Stimulated activated CD8-positive, alpha-beta memory T cell treated with anti-CD3 and anti-CD28 coated beads, Interleukin-12 subunit alpha, Interleukin-12 subunit beta, amount 100 ng/mL, for 24 hours (primary cell): ENCODE measurements at regions not wholly inside any gene's neighbourhood (a gene's known extent, or its start where the extent isn't known, plus 50 kb on each side); places are given as distances from the start of the nearest gene placed in this dataset.
"Not testable (repeated sequence)": the region's sequence is repeated elsewhere in the genome, so short reads cannot be mapped to it uniquely, and the experiment has no call there.

Experiments
- DNase-seq: peaks from one replicate; pipeline ENCODE4 v3.0.0-alpha.2; 2020; ENCODE audit errors: extremely low read depth

DNA sequence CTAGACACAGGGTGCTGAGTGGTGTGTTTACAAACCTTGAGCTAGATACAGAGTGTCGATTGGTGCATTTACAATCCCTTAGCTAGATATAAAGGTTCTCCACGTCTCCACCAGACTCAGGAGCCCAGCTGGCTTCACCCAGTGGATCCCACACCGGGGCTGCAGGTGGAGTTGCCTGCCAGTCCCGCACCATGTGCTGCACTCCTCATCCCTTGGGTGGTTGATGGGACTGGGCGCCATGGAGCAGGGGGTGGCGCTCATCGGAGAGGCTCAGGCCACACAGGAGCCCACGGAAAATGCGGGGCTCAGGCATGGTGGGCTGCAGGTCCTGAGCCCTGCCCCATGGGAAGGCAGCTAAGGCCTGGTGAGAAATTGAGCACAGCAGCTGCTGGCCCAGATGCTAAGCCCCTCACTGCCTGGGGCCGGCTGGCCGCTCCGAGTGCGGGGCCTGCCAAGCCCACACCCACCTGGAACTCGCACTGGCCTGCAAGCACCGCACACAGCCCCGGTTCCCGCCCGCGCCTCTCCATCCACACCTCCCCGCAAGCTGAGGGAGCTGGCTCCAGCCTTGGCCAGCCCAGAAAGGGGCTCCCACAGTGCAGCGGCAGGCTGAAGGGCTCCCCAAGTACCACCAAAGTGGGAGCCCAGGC is 418.4 kb downstream of the KIF20B start:
- not testable (repeated sequence) for DNase-seq

DNA sequence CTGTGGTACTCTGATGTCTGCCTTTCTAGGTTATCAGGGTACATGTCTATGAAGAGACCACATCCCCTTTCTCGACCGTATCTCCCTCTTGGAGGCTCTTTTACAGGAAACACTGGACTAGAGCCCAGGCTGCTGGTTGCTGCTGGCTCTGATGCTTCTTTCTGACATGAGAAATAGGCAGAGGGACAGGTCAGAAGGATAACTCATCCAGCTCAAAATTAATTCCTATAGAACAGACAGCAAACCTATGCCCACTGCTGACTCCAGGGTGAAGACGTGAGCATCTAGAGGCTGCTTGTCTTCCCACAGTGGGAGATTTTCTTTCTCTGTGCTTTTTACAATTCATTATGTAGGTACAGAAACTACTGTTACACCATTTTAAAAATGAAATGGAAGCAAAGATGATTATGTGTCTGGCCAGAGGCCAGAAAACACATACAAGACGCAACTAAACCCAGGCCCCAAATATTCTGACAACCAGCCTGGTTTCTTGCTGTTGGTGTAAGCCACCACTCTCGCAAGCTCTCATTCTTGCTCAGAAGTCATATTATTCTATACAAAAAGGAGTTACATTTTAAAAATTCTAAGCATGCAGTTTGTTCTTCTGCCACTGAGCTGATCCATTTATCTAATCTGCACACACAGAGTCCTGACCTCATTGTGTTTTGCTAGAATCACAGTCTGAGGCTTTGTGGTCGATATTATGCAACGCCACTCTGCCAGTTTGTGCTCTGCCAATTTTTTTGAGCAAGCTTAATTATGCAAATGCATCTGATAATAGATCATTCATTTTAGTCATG is 424.3 kb downstream of the KIF20B start:
- DNase-seq, result no peak

DNA sequence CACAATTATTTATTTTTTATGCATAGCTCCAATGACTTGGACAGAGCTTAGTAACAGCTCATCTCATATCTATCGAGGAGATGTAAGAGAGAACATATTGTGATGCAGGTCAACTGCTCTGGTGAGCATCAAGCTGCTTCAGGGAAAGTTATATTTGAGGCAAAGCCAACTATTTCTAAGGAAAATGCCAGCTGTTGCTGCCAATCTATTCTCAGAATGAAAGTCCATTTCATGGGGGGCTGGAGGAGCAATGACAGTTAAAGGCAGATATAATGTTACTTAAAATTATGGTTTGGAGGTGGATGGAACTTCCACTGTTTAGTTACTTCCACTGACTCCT is 424.8 kb downstream of the KIF20B start:
- no peak for DNase-seq

- no peak for DNase-seq
Measured at GRCh38 chr10:90130321-90131086, 429.1 kb downstream of the KIF20B start.

- DNase-seq, result no peak
Measured at GRCh38 chr10:90133606-90134005, 432.2 kb downstream of the KIF20B start.

DNA sequence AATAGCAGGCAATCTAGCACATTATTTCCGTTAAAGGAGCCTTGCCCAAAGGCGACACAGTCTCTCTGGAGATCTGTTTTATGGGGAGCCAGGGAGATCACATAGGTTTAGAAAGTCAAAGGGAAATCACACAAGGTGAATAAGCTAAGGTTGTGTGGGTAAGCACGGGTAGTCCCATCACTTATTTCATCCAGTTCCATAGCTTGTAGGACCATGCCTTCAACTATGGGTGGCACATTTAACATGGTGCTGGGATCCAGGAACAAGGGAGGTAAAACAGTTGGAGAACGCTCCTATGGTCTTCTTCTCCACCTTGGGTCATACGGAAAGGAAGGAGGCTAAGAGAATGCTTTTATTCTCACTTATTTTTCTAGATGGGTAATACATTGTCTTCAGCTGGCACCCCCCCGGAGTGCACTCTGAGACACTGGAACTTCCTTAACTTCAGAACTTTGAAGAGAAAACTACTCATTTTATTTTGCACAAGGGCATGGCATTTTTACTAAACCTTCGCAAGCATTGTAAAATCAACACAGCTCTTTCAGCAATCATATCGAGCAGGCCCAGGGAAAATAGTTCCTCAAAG is 435.4 kb downstream of the KIF20B start:
- DNase-seq, result no peak

GRCh38 chr10:90138844-90139243 is 437.5 kb downstream of the KIF20B start:
- DNase-seq, result no peak

DNA sequence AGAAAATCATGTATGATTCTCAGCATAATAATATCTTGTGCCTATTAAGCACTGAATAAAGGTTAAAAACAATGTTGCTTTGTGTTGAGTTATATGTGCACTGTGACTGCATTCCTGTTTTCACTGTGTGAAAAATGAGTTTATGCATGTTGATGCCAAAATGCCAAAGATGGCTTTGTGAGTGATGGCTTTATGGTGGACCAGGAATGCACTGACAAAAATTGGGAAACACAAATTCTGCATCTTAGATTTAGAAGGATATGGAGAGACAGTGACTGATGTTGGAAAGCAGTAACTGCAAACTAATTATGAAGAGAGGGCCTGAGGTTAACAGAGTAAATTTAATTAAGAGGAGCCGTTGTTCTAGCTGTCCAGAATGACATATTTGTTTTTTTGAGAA is 440.4 kb downstream of the KIF20B start:
- DNase-seq, result no peak

DNA sequence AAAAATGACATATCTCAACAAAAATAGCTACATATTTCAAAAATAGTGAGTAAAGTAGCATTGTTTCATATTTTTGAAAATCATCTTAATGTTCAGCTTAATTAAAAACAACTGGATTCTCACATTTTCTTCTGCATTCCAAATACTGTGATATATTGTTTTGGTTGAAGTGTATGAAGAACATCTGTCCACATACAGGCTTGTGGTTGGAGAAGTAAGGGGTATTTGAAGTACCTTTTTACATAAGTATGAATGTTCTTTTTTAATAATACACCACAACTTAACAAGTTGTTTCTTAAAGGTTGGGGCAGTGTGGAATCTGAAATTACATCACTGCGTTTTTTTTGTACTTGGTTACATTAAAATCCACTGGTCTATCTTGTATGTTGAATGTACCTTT is 442.5 kb downstream of the KIF20B start:
- DNase-seq, result no peak

- DNase-seq, result no peak
Measured at GRCh38 chr10:90148116-90148855, 446.9 kb downstream of the KIF20B start.

- DNase-seq, result no peak
Measured at GRCh38 chr10:90149563-90149962, 448.2 kb downstream of the KIF20B start.

- DNase-seq, result no peak
Measured at GRCh38 chr10:90162271-90162853, 461.0 kb downstream of the KIF20B start.

- no peak for DNase-seq
Measured at GRCh38 chr10:90167174-90168064, 466.0 kb downstream of the KIF20B start.

DNA sequence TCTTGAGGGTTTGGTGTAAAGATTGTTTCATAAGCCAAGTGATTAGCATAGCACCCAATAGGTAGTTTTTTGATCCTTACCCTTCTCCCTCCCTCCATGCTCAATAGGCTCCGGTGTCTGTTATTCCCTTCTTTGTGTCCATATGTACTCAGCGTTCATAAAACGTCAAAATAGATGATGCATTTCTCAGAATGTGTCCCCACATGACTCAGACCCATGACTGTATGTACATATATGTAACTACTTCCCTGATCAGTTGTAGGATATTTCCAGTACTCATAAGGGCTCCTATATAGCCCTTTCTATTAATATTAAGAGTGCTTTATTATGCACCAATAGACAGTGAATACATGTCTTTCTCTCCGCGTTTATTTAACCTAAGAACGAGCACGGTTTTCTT is 466.9 kb downstream of the KIF20B start:
- no peak for DNase-seq

- no peak for DNase-seq
Measured at GRCh38 chr10:90171014-90171722, 469.8 kb downstream of the KIF20B start.

DNA sequence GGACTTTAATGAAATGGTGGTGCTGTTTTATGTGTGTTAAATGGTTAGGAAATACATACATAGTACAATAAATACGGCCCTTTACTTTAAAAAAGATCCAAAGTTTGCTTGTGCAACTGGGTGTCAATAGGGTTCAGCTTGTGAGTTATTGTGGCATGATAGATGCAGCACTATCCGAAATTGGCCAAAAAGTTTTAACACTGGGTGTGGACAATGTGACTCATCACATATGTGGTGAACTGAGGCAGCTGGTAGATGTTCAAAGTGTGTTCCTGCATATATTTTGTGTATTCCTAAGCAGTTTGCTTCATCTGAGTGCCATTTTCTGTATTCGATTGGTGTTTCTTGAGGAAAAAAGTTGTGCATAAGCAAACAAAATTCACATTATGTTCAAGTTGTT is 473.1 kb downstream of the KIF20B start:
- DNase-seq, result no peak

- DNase-seq, result no peak
Measured at GRCh38 chr10:90175161-90175681, 473.8 kb downstream of the KIF20B start.

DNA sequence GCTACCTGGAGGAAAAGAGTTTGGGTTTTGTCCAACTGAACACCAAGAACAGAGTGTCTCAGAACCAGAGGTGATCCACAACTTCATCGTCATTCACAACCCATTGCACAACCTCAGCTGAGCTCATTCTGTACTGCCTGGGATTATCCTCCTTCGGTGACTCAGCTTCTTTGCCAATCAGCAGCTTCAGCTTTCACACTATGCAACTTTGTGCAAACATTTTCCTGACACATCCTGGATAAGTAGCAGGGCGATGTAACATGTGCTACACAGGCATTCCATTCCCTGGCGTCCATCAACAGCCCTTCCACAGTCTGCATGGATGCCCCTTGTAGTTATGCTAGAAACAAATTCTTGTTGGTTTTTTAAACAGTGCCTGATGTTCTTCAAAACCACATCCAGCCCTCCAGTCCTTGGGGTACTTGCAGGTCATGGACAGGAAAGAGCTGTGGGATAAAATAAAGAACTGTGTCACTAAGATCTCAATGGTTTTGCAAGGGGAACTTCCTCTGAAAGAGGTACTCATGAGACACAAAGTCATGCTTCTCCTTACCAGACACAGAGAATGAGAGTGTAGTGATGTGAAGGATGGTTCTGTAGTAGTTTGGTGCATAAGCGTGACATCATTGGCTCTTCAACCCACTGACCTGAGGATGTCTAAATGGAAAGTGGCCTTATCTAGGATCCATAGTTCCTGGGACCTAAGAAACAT is 478.5 kb downstream of the KIF20B start:
- DNase-seq, result no peak
